ENCODE measurements at regions not wholly inside any gene's neighbourhood (a gene's known extent, or its start where the extent isn't known, plus 50 kb on each side); places are given as distances from the start of the nearest gene placed in this dataset.

DNA sequence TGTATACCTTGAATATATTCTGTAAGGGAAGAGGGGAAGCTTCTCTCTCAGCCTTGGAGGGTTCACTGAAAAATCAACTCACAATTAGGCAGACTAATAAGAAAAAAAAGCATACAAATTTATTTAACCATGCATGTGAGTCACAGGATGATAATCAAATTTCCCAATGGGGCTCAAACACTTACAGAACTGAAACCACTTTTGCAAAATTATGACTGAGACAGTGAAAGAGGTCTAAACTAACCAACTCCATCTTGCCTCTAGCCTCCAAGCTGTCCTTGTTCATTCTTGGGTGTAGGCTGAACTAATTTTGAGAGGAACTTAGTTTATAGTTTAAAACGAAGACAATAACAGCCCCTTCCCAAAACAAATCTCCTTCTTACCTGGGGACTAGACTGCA, 618.3 kb upstream of the AUTS2 start:
- TF ChIP-seq, protein P1, sequence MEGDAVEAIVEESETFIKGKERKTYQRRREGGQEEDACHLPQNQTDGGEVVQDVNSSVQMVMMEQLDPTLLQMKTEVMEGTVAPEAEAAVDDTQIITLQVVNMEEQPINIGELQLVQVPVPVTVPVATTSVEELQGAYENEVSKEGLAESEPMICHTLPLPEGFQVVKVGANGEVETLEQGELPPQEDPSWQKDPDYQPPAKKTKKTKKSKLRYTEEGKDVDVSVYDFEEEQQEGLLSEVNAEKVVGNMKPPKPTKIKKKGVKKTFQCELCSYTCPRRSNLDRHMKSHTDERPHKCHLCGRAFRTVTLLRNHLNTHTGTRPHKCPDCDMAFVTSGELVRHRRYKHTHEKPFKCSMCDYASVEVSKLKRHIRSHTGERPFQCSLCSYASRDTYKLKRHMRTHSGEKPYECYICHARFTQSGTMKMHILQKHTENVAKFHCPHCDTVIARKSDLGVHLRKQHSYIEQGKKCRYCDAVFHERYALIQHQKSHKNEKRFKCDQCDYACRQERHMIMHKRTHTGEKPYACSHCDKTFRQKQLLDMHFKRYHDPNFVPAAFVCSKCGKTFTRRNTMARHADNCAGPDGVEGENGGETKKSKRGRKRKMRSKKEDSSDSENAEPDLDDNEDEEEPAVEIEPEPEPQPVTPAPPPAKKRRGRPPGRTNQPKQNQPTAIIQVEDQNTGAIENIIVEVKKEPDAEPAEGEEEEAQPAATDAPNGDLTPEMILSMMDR (IDR thresholded peaks at IDR 0.05 in 4 of 5, conservative IDR thresholded peaks at IDR 0.05 in 1 of 5): no peak
- no peak for TF ChIP-seq POLR2A (IDR thresholded peaks at IDR 0.05)

All from gastrocnemius medialis (tissue), 4 donors.